Activated CD4-positive, CD25-positive, alpha-beta regulatory T cell treated with anti-CD3 and anti-CD28 coated beads, Interleukin-2, amount 50 U/mL, for 24 hours (primary cell): ENCODE measurements at regions not wholly inside any gene's neighbourhood (a gene's known extent, or its start where the extent isn't known, plus 50 kb on each side); places are given as distances from the start of the nearest gene placed in this dataset.
A peak's percentile ranks its signal among the peaks of the same experiment; 100 is the strongest.
"Not testable (repeated sequence)": the region's sequence is repeated elsewhere in the genome, so short reads cannot be mapped to it uniquely, and the experiment has no call there.

Experiments used
- ATAC-seq, 2 donors: fragments of 150-1000 bp; cut with Tn5 transposase; one replicate each; pipeline ENCODE4 v1.10.0; 2021; ENCODE audit warnings: mild to moderate bottlenecking in 1 of 2, moderate library complexity in 1 of 2

- ATAC-seq, result no peak
These were observed 117.8 kb upstream of the ENPP6 start for GRCh38 chr4:184335520-184335919.

GRCh38 chr4:184333446-184333845 is 115.8 kb upstream of the ENPP6 start:
- not testable (repeated sequence) for ATAC-seq

GRCh38 chr4:184331268-184331995 is 113.8 kb upstream of the ENPP6 start:
- ATAC-seq, result no peak

GRCh38 chr4:184330517-184331094 is 112.9 kb upstream of the ENPP6 start:
- not testable (repeated sequence) for ATAC-seq

GRCh38 chr4:184329659-184330400 is 112.2 kb upstream of the ENPP6 start:
- ATAC-seq, result peak in 1 of 2 donors; percentile 37

GRCh38 chr4:184329235-184329634 is 111.6 kb upstream of the ENPP6 start:
- no peak for ATAC-seq

GRCh38 chr4:184328022-184328736 is 110.5 kb upstream of the ENPP6 start:
- peak; percentile 91 to 96 for ATAC-seq

- no peak for ATAC-seq
These were observed 107.3 kb upstream of the ENPP6 start for GRCh38 chr4:184324939-184325477.

GRCh38 chr4:184322328-184323025 is 104.8 kb upstream of the ENPP6 start:
- ATAC-seq, result no peak

- ATAC-seq, result no peak
These were observed 103.0 kb upstream of the ENPP6 start for GRCh38 chr4:184320631-184321030.

GRCh38 chr4:184318852-184319251 is 101.2 kb upstream of the ENPP6 start:
- no peak for ATAC-seq

- ATAC-seq, result no peak
These were observed 99.7 kb upstream of the ENPP6 start for GRCh38 chr4:184317234-184317918.

GRCh38 chr4:184316821-184317220 is 99.1 kb upstream of the ENPP6 start:
- no peak for ATAC-seq

- no peak for ATAC-seq
These were observed 98.1 kb upstream of the ENPP6 start for GRCh38 chr4:184315675-184316359.

- ATAC-seq, result peak; percentile 36
These were observed 96.3 kb upstream of the ENPP6 start for GRCh38 chr4:184313702-184314659.

- no peak for ATAC-seq
These were observed 95.4 kb upstream of the ENPP6 start for GRCh38 chr4:184313058-184313581.

GRCh38 chr4:184312126-184312525 is 94.5 kb upstream of the ENPP6 start:
- no peak for ATAC-seq

GRCh38 chr4:184310881-184311709 is 93.4 kb upstream of the ENPP6 start:
- no peak for ATAC-seq

GRCh38 chr4:184310171-184310567 is 92.5 kb upstream of the ENPP6 start:
- ATAC-seq, result peak; percentile 62 to 73
